Right renal cortex interstitium (tissue), 3 donors: ENCODE measurements at regions not wholly inside any gene's neighbourhood (a gene's known extent, or its start where the extent isn't known, plus 50 kb on each side); places are given as distances from the start of the nearest gene placed in this dataset.

Experiments
- DNase-seq, 3 donors: peaks; one replicate each; pipeline ENCODE4 v3.0.0-alpha.2; 2013; ENCODE audit warnings: low read depth in 3 of 3, low spot score in 2 of 3

DNA sequence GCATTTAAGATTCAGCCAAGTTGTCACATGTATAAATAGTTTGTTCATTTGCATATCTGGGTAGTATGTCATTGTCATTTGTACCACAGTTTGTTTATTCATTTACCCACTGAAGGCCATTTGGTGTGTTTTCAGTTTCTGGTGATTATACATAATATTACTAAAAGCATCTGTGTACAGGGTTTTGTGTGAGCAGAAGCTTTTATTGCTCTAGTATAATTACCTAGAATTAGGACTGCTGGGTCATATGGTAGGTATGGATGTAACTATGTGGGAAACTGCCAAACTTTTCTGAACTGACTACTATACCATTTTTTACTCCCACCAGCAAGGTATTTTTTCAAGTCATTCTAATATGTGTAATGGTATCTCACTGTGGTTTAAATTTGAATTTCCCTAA lies 584.0 kb upstream of the GHITM start:
- DNase-seq: no peak

DNA sequence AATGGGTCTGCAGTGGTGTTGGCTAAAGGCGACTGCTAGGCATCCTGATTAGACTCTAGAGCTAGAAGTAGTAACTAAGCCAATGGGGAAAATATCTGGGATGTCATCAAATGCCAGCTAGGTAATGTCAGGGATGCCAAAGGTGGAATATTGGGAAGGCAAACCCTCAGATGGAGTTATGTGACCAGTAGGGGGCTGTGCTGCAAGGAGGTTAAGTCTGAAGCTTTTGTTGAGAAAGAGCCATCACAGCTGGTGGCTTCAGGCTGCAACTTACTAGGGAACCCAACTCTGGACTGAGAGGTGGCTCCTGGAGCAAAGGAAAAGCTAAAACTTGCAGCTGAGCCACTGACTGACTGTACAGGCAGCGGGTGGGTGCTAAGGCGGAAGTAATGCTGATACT lies 576.9 kb upstream of the GHITM start:
- no peak for DNase-seq

GRCh38 chr10:83564889-83565588 lies 574.3 kb upstream of the GHITM start:
- no peak for DNase-seq

DNA sequence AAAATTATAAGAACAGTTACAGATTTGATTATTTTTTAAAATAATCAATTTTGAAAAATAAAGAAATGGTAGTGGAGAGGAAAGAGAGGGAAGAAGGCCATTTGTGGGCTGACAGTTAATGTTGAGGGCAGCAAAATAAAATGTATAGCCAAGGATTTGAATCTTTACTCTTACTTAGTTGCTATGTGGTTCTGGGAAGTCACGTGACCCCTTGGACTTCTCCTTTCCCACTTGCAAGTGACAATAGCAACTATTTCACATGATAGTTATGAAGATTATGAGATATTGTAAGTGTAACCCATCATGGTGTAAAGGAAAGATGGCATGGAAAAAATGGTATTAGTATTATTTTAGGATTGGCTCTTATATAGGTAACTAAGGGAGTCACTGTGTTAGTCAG lies 567.3 kb upstream of the GHITM start:
- DNase-seq: no peak

GRCh38 chr10:83574770-83575169 lies 564.5 kb upstream of the GHITM start:
- no peak for DNase-seq

GRCh38 chr10:83577421-83577820 lies 561.9 kb upstream of the GHITM start:
- DNase-seq: no peak

GRCh38 chr10:83580373-83581012 lies 558.8 kb upstream of the GHITM start:
- DNase-seq: no peak

GRCh38 chr10:83582407-83583095 lies 556.8 kb upstream of the GHITM start:
- DNase-seq: no peak

DNA sequence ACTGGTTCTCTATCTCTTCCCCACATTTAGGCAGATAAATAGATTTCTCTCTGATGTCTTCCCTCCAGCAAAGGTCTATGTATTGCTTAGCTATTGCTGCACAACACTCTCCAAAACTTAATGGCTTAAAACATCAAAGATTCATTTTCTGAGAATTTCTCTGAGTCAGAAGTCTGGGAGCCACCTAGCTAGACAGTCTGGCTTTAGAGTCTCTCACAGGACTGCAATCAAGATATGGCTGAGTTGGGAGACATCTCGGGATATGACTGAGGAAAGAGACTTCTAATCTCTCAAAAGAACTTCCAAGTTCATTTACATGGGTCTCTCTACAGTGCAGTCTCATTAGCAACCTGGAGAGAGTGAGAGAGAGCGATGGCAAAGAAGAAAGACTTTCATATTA lies 553.6 kb upstream of the GHITM start:
- DNase-seq: no peak

- no peak for DNase-seq
Observed at GRCh38 chr10:83592337-83592935, 546.9 kb upstream of the GHITM start.

DNA sequence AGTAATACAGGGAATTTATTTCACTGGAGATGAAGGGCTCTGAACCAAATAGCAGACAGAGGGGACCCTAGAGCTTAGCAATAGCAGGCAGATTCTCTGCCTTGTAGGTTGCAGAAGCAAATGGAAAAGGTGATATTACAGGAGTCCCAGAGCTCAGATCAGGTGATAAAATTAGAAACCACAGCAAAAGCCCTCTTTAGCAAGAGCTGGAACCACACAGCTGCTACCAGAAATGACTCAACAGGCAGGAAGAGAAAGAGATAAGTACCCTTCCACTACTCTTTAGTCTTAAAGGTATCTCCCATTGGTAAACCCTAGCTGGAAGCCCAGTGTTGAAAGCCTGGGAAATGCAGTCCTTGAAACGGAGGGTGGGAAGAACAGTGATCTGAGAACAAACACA lies 535.6 kb upstream of the GHITM start:
- DNase-seq: no peak

- DNase-seq: no peak
Observed at GRCh38 chr10:83605783-83606630, 533.3 kb upstream of the GHITM start.

GRCh38 chr10:83607959-83608745 lies 531.2 kb upstream of the GHITM start:
- no peak for DNase-seq

GRCh38 chr10:83612050-83612449 lies 527.3 kb upstream of the GHITM start:
- DNase-seq: no peak

DNA sequence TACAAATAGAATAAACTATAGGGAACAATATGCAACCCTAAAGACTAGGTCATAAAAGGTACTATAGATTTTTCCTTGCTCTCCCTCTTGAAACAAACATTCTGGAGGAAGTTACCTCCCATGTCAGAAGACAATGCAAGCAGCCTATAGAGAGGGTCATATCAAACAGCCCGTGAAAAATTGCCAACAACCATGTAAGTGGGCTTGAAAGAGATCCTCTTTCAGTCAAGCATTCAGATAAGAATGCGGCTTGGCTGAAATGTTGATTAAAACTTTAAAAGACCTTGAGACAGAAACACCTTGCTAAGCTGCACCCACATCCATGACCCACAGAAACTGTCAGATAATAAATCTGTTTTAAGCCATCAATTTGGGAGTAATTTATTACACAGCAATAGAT lies 526.6 kb upstream of the GHITM start:
- DNase-seq: no peak

GRCh38 chr10:83617172-83617571 lies 522.1 kb upstream of the GHITM start:
- DNase-seq: no peak

DNA sequence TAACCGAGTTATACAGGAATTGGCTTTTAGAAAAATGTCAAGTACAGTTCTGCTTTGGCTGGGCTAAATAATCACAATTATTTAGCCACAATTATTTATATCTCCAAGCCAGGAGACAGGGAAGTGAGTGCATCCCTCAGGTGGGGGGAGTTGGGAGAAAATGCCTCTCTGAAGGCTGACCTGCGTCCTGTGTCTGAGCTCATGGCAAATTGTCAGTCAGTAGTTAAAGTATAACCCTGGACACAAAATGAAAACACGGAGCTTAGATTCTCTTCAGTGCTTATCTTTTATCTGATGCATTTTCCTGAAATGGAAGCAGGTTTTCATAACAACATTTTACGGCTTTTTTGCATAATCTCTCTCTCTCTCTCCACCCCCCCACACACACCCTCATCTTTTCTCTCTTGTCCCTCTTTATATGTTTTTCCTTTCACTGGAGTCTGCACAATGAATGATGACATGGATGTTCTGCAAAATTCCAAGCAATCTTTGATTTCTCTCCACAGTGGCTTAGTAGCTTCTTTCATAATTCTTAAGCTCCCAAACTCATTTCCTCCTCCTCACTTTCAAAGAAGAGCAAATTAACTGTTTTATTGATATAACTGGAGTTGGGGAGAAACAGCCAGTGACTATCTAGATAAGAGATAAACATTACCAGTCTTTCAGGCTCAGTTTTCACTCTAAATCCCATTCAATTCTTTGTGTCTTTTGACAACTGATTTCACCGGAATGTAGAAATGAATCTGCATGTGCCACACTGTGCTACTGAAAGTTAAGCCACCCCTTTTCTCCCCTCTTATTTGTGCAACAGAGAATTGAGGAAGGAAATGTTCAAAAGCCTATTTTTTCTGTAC lies 521.4 kb upstream of the GHITM start:
- DNase-seq: no peak

DNA sequence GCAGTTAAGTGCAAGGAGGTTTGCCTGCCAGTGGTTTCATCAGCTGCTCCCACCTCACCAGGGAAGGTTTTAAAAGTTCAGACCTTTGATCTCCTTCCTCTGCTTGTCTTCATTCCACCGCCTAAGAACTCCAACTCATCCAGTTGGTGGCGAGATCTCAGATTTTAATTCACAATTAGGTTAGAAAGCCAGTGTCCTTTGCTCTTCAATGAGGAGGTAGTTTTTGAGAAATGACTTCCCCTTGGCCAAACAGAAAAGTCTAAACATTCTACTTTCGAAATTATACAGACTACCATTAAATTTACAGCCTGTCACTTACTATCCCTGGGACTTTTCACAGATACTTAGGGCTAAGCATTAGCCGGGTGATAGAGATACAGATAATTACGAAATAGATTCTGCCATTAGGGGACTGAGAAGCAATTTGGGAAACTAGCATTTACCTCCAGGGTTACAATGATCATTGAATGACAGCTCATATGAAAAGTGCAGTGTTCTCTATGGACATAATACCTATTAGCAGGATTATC lies 513.4 kb upstream of the GHITM start:
- no peak for DNase-seq

DNA sequence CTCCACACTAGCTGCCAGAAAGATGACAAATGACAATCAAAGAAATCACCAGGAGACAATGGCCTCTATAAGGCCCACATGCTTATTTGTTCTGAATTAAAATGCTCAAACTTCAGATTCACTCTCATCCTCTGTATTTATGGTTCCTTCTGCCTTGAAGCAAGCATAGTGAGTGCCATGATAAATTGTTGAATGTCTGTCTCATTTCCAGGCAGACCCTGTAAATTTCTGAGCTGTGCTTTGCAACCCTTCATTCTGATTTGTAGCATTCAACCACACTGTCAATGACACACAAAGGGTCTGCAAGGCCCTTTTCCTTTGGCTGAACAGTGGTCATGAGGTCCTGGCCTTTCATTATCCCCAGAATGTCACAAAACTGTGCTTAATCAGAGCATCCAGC lies 506.6 kb upstream of the GHITM start:
- DNase-seq: no peak
